Neural crest cell (in vitro differentiated cells): ENCODE measurements at regions not wholly inside any gene's neighbourhood (a gene's known extent, or its start where the extent isn't known, plus 50 kb on each side); places are given as distances from the start of the nearest gene placed in this dataset.

Experiments
- DNase-seq: peaks from one replicate; pipeline ENCODE4 v3.0.0; 2021; ENCODE audit warnings: low read depth, mixed read lengths, low spot score
- H3K27ac Mint-ChIP-seq: one replicate; pipeline ENCODE4 v1.8.0; 2021; ENCODE audit warnings: mild to moderate bottlenecking, mixed read lengths; ENCODE audit not compliant: unreplicated experiment
- H3K27me3 Mint-ChIP-seq: 2 replicates; pipeline ENCODE4 v1.8.0; 2021; ENCODE audit warnings: low read depth, mild to moderate bottlenecking, mixed read lengths
- H3K36me3 Mint-ChIP-seq: 2 replicates; pipeline ENCODE4 v1.8.0; 2021; ENCODE audit warnings: low read depth, mild to moderate bottlenecking, mixed read lengths
- H3K4me1 Mint-ChIP-seq: 2 replicates; pipeline ENCODE4 v1.8.0; 2021; ENCODE audit warnings: mixed read lengths
- H3K4me3 Mint-ChIP-seq: one replicate; pipeline ENCODE4 v1.8.0; 2021; ENCODE audit warnings: mild to moderate bottlenecking, mixed read lengths
- H3K9me3 Mint-ChIP-seq: 2 replicates; pipeline ENCODE4 v1.8.0; 2021; ENCODE audit warnings: mixed read lengths
- TF ChIP-seq, protein P1 (sequence below): fragments of 200-600 bp; sonication (generic); conservative IDR thresholded peaks from 2 replicates; pipeline ENCODE4 v1.5.0; 2021; ENCODE audit warnings: antibody characterized with exemption, mild to moderate bottlenecking

GRCh38 chr18:41022484-41022883 lies 932.5 kb upstream of the PIK3C3 start:
- H3K36me3 Mint-ChIP-seq: no peaks in the 10 kb centered on the region
- H3K4me1 Mint-ChIP-seq: peaks cover 7% of the 10 kb centered on the region
- no peak overlapping the region for H3K27ac Mint-ChIP-seq
- DNase-seq: no peak
- H3K27me3 Mint-ChIP-seq: no peaks in the 10 kb centered on the region
- no peak overlapping the region for H3K4me3 Mint-ChIP-seq
- TF ChIP-seq, protein P1, sequence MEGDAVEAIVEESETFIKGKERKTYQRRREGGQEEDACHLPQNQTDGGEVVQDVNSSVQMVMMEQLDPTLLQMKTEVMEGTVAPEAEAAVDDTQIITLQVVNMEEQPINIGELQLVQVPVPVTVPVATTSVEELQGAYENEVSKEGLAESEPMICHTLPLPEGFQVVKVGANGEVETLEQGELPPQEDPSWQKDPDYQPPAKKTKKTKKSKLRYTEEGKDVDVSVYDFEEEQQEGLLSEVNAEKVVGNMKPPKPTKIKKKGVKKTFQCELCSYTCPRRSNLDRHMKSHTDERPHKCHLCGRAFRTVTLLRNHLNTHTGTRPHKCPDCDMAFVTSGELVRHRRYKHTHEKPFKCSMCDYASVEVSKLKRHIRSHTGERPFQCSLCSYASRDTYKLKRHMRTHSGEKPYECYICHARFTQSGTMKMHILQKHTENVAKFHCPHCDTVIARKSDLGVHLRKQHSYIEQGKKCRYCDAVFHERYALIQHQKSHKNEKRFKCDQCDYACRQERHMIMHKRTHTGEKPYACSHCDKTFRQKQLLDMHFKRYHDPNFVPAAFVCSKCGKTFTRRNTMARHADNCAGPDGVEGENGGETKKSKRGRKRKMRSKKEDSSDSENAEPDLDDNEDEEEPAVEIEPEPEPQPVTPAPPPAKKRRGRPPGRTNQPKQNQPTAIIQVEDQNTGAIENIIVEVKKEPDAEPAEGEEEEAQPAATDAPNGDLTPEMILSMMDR: no peak
- no peaks in the 10 kb centered on the region for H3K9me3 Mint-ChIP-seq

GRCh38 chr18:41021089-41021488 lies 933.9 kb upstream of the PIK3C3 start:
- Mint-ChIP-seq H3K4me1 (peaks cover 7% of the 10 kb centered on the region), H3K9me3 (no peaks in the 10 kb centered on the region), H3K27ac (no peak overlapping the region), H3K36me3 (no peaks in the 10 kb centered on the region), H3K27me3 (no peaks in the 10 kb centered on the region), H3K4me3 (no peak overlapping the region)
- no peak for DNase-seq
- TF ChIP-seq, protein P1: no peak

- Mint-ChIP-seq H3K27me3 (no peaks in the 10 kb centered on the region), H3K4me3 (no peak overlapping the region), H3K27ac (no peak overlapping the region), H3K36me3 (no peaks in the 10 kb centered on the region), H3K4me1 (no peaks in the 10 kb centered on the region), H3K9me3 (peaks cover 3% of the 10 kb centered on the region)
- TF ChIP-seq, protein P1: no peak
- no peak for DNase-seq
These were observed 942.8 kb upstream of the PIK3C3 start for GRCh38 chr18:41012194-41012593.

- TF ChIP-seq, protein P1: no peak
- H3K9me3 Mint-ChIP-seq: no peaks in the 10 kb centered on the region
- DNase-seq: no peak
- H3K4me3 Mint-ChIP-seq: no peak overlapping the region
- H3K4me1 Mint-ChIP-seq: no peaks in the 10 kb centered on the region
- H3K27ac Mint-ChIP-seq: no peak overlapping the region
- no peaks in the 10 kb centered on the region for H3K27me3 Mint-ChIP-seq
- no peaks in the 10 kb centered on the region for H3K36me3 Mint-ChIP-seq
These were observed 945.1 kb upstream of the PIK3C3 start for GRCh38 chr18:41009926-41010325.

GRCh38 chr18:41004324-41004723 lies 950.7 kb upstream of the PIK3C3 start:
- H3K4me1 Mint-ChIP-seq: no peaks in the 10 kb centered on the region
- H3K9me3 Mint-ChIP-seq: no peaks in the 10 kb centered on the region
- no peak overlapping the region for H3K27ac Mint-ChIP-seq
- no peaks in the 10 kb centered on the region for H3K36me3 Mint-ChIP-seq
- H3K4me3 Mint-ChIP-seq: no peak overlapping the region
- TF ChIP-seq, protein P1: no peak
- DNase-seq: no peak
- H3K27me3 Mint-ChIP-seq: no peaks in the 10 kb centered on the region

- DNase-seq: no peak
- Mint-ChIP-seq H3K27me3 (no peaks in the 10 kb centered on the region), H3K9me3 (no peaks in the 10 kb centered on the region), H3K36me3 (no peaks in the 10 kb centered on the region), H3K4me3 (no peak overlapping the region), H3K27ac (no peak overlapping the region), H3K4me1 (no peaks in the 10 kb centered on the region)
- TF ChIP-seq, protein P1: no peak
These were observed 959.5 kb upstream of the PIK3C3 start for GRCh38 chr18:40995529-40995928.
